ENCODE measurements at regions not wholly inside any gene's neighbourhood (a gene's known extent, or its start where the extent isn't known, plus 50 kb on each side); places are given as distances from the start of the nearest gene placed in this dataset.

DNA sequence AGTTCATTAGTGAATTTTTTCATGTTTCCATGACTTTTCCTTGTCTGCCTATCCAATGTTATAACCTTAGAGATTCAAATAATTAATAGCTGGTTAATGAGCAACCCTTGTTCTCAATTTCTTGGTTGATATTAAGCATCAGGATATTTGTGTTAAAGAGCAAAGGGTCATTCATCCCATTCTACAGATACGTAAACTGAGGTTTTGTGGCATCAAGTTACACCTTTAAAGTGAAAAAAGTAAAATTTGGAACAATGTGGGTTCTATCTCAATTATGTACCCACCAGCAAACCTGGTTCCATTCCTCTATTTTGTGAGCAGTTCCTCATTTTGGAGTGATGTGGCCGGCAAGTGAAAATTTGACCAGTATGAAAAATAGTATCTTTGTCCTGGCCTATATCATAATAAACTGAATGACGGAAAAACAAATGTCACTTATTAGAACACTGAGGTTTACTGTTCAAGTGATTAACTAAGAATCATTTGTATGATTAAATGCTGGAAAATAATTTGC is 220.5 kb upstream of the ATP5MC3 start:
- DNase-seq, result no peak
- H3K4me1 ChIP-seq, result no peaks in the 10 kb centered on the region
- no peaks in the 10 kb centered on the region for H3K27me3 ChIP-seq
- no peak overlapping the region for H3K27ac ChIP-seq
- H3K36me3 ChIP-seq, result no peaks in the 10 kb centered on the region
- H3K4me3 ChIP-seq, result no peak overlapping the region
- intact Hi-C loops (cut with DNase I; ENCODE audit: low total_unique reads), result no loop called here
- no peaks in the 10 kb centered on the region for H3K9me3 ChIP-seq
- TF ChIP-seq POLR2A (IDR thresholded peaks at IDR 0.05), result no peak
- TF ChIP-seq, protein P1, sequence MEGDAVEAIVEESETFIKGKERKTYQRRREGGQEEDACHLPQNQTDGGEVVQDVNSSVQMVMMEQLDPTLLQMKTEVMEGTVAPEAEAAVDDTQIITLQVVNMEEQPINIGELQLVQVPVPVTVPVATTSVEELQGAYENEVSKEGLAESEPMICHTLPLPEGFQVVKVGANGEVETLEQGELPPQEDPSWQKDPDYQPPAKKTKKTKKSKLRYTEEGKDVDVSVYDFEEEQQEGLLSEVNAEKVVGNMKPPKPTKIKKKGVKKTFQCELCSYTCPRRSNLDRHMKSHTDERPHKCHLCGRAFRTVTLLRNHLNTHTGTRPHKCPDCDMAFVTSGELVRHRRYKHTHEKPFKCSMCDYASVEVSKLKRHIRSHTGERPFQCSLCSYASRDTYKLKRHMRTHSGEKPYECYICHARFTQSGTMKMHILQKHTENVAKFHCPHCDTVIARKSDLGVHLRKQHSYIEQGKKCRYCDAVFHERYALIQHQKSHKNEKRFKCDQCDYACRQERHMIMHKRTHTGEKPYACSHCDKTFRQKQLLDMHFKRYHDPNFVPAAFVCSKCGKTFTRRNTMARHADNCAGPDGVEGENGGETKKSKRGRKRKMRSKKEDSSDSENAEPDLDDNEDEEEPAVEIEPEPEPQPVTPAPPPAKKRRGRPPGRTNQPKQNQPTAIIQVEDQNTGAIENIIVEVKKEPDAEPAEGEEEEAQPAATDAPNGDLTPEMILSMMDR (IDR thresholded peaks at IDR 0.05), result no peak

DNA sequence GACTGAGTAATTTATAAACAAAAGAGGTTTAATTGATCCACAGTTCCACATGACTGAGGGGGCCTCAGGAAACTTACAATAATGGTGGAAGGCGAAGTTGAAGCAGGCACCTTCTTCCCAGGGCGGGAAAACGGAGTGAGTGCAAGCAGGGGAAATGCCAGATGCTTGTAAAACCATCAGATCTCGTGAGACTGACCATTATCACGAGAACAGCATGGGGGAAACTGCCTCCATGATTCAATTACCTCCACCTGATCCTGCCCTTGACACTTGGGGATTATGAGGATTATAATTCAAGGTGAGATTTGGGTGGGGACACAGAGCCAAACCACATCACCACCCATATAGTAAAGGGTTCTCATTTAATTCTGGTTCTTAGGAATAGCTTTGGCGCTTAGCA is 219.5 kb upstream of the ATP5MC3 start:
- no peaks in the 10 kb centered on the region for H3K4me1 ChIP-seq
- no peak for TF ChIP-seq POLR2A (IDR thresholded peaks at IDR 0.05)
- TF ChIP-seq, protein P1 (IDR thresholded peaks at IDR 0.05), result no peak
- no peaks in the 10 kb centered on the region for H3K27me3 ChIP-seq
- H3K4me3 ChIP-seq, result no peak overlapping the region
- H3K27ac ChIP-seq, result no peak overlapping the region
- no peak for DNase-seq
- no peaks in the 10 kb centered on the region for H3K9me3 ChIP-seq
- no peaks in the 10 kb centered on the region for H3K36me3 ChIP-seq
- intact Hi-C loops (cut with DNase I; ENCODE audit: low total_unique reads), result no loop called here

DNA sequence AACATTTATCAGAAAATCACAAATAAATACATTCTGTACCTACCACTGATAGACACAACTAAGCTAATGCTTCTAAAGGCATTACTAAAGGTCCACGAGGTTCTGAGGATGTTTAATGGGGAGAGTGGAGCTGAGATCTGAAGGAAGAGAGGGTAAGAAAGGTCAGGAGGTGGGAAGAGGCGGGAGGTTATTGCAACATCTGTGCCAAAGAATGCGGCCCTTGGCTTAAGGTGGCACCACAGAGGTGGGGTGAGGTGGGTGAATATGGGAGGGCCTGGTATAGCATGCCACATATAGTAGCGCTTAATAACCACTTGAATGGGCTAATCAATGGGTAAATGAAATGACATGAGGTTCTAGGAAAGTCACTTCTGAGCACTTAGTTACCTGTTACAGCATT is 217.8 kb upstream of the ATP5MC3 start:
- H3K4me3 ChIP-seq, result no peak overlapping the region
- H3K36me3 ChIP-seq, result no peaks in the 10 kb centered on the region
- no peak overlapping the region for H3K27ac ChIP-seq
- DNase-seq, result no peak
- intact Hi-C loops (cut with DNase I; ENCODE audit: low total_unique reads), result no loop called here
- no peaks in the 10 kb centered on the region for H3K27me3 ChIP-seq
- no peak for TF ChIP-seq POLR2A (IDR thresholded peaks at IDR 0.05)
- TF ChIP-seq, protein P1 (IDR thresholded peaks at IDR 0.05), result no peak
- no peaks in the 10 kb centered on the region for H3K4me1 ChIP-seq
- no peaks in the 10 kb centered on the region for H3K9me3 ChIP-seq

DNA sequence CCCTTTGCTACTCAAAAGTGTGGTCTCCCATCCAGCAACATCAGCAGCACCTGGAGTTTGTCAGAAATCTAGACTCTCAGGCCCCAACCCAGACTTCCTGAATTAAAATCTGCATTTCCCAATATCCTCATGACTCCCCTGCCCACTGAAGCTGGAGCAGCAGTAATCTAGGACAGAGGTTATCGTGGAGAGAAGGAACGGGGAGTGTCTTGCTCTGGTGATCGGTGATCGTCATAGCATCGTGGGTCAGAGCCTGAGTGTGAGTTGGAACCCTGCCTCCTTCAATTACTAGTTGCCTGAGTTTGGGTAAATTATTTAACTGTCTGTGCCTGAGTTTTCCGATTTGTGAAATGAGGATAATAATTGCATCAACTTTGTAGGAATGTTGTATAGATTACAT is 217.3 kb upstream of the ATP5MC3 start:
- no peaks in the 10 kb centered on the region for H3K27me3 ChIP-seq
- H3K9me3 ChIP-seq, result no peaks in the 10 kb centered on the region
- no peak for DNase-seq
- no peaks in the 10 kb centered on the region for H3K36me3 ChIP-seq
- no peak overlapping the region for H3K27ac ChIP-seq
- H3K4me1 ChIP-seq, result no peaks in the 10 kb centered on the region
- TF ChIP-seq POLR2A (IDR thresholded peaks at IDR 0.05), result no peak
- TF ChIP-seq, protein P1 (IDR thresholded peaks at IDR 0.05), result no peak
- intact Hi-C loops (cut with DNase I; ENCODE audit: low total_unique reads), result no loop called here
- no peak overlapping the region for H3K4me3 ChIP-seq

DNA sequence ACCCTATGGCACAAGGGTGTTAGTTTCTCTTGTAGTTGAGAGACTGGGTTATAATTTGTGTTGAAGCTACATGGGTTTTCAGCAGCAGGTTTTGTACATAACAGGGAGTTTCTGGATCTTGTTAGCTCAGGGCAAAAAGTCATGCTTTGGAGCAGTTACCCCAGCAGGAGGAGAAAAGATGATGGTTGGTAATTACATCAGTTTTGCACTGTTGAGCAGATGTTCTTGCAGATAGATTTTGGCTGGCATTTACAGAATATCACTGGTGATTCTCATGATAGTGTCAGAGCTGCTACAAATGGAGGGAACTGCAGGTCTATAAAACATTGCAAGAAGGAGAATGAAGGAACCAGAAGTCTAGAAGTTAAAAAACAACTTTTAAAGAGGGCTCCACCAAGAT is 215.2 kb upstream of the ATP5MC3 start:
- DNase-seq, result no peak
- H3K27me3 ChIP-seq, result no peaks in the 10 kb centered on the region
- H3K27ac ChIP-seq, result no peak overlapping the region
- intact Hi-C loops (cut with DNase I; ENCODE audit: low total_unique reads), result no loop called here
- H3K9me3 ChIP-seq, result no peaks in the 10 kb centered on the region
- no peak overlapping the region for H3K4me3 ChIP-seq
- no peaks in the 10 kb centered on the region for H3K4me1 ChIP-seq
- TF ChIP-seq, protein P1 (IDR thresholded peaks at IDR 0.05), result no peak
- TF ChIP-seq POLR2A (IDR thresholded peaks at IDR 0.05), result no peak
- no peaks in the 10 kb centered on the region for H3K36me3 ChIP-seq

All from uterus (tissue), 3 donors.